GM23338 (cell line): ENCODE measurements at regions not wholly inside any gene's neighbourhood (a gene's known extent, or its start where the extent isn't known, plus 50 kb on each side); places are given as distances from the start of the nearest gene placed in this dataset.

Source experiments
- ATAC-seq: fragments of 200-7000 bp; cut with Tn5 transposase; 3 replicates; pipeline ENCODE4 v1.9.1; 2020
- DNase-seq: peaks from one replicate; pipeline ENCODE4 v3.0.0-alpha.2; 2015; ENCODE audit warnings: low spot score
- H2AFZ ChIP-seq: fragments of 200-600 bp; sonication (generic); 2 replicates; pipeline ENCODE4 v1.8.0; 2016; ENCODE audit warnings: antibody characterized with exemption, mild to moderate bottlenecking, moderate library complexity
- H3F3A ChIP-seq: fragments of 200-600 bp; sonication (generic); replicated peaks from 2 replicates; pipeline ENCODE4 v1.8.0; 2017; ENCODE audit warnings: antibody characterized with exemption, mixed run types, low read depth
- H3K27ac ChIP-seq: fragments of 200-600 bp; sonication (generic); 2 replicates; pipeline ENCODE4 v1.6.1; 2016; ENCODE audit warnings: low read depth
- H3K27me3 ChIP-seq: fragments of 200-600 bp; sonication (generic); 2 replicates; pipeline ENCODE4 v1.8.0; 2016; ENCODE audit warnings: mild to moderate bottlenecking, mixed run types, moderate library complexity; ENCODE audit not compliant: insufficient read depth
- H3K36me3 ChIP-seq: fragments of 200-600 bp; sonication (generic); 2 replicates; pipeline ENCODE4 v1.8.0; 2016; ENCODE audit warnings: mild to moderate bottlenecking; ENCODE audit not compliant: insufficient read depth
- H3K4me1 ChIP-seq: fragments of 200-600 bp; sonication (generic); 2 replicates; pipeline ENCODE4 v1.8.0; 2016; ENCODE audit warnings: mild to moderate bottlenecking, moderate library complexity; ENCODE audit not compliant: insufficient read depth
- H3K4me2 ChIP-seq: fragments of 200-600 bp; sonication (generic); 2 replicates; pipeline ENCODE4 v1.7.1; 2017; ENCODE audit warnings: mixed run types
- H3K4me3 ChIP-seq: fragments of 200-600 bp; sonication (generic); 2 replicates; pipeline ENCODE4 v1.6.1; 2016; ENCODE audit warnings: mixed run types
- H3K79me2 ChIP-seq: fragments of 200-600 bp; sonication (generic); replicated peaks from 2 replicates; pipeline ENCODE4 v1.8.0; 2017; ENCODE audit warnings: mild to moderate bottlenecking; ENCODE audit not compliant: insufficient read depth
- H3K9me2 ChIP-seq: fragments of 200-600 bp; sonication (generic); 2 replicates; pipeline ENCODE4 v1.8.0; 2017; ENCODE audit not compliant: insufficient read depth
- H4K20me1 ChIP-seq: fragments of 200-600 bp; sonication (generic); replicated peaks from 2 replicates; pipeline ENCODE4 v1.8.0; 2017; ENCODE audit warnings: mild to moderate bottlenecking; ENCODE audit not compliant: insufficient read depth
- H3K27ac Mint-ChIP-seq: 2 replicates; pipeline ENCODE4 v1.8.0; 2020; ENCODE audit warnings: inconsistent platforms, mild to moderate bottlenecking, moderate library complexity, mixed read lengths
- H3K27me3 Mint-ChIP-seq: 3 replicates; pipeline ENCODE4 v1.8.0; 2022; ENCODE audit warnings: low read depth, mild to moderate bottlenecking, moderate library complexity, mixed read lengths, inconsistent platforms; ENCODE audit not compliant: insufficient read depth, poor library complexity
- H3K36me3 Mint-ChIP-seq: 3 replicates; pipeline ENCODE4 v1.8.0; 2021; ENCODE audit warnings: low read depth, mild to moderate bottlenecking, inconsistent platforms, moderate library complexity, mixed read lengths
- H3K4me1 Mint-ChIP-seq: 3 replicates; pipeline ENCODE4 v1.8.0; 2020; ENCODE audit warnings: mild to moderate bottlenecking, inconsistent platforms, mixed read lengths
- H3K4me3 Mint-ChIP-seq: 3 replicates; pipeline ENCODE4 v1.8.0; 2021; ENCODE audit warnings: moderate library complexity, mild to moderate bottlenecking, inconsistent platforms, mixed read lengths
- H3K9me3 Mint-ChIP-seq: 3 replicates; pipeline ENCODE4 v1.8.0; 2020; ENCODE audit warnings: moderate library complexity, mild to moderate bottlenecking, inconsistent platforms, mixed read lengths
- CREB1 ChIP-seq: fragments of 250-450 bp; sonication (Bioruptor Pico); IDR thresholded peaks from 2 replicates; pipeline ENCODE4 v1.5.0; 2020; ENCODE audit warnings: low read depth, mild to moderate bottlenecking, moderate library complexity
- EZH2 ChIP-seq: fragments of 200-600 bp; sonication (generic); IDR thresholded peaks from one replicate; pipeline ENCODE4 v1.8.0; 2017; ENCODE audit warnings: antibody characterized with exemption, mild to moderate bottlenecking, low read depth; ENCODE audit not compliant: unreplicated experiment
- EZH2phosphoT487 ChIP-seq: fragments of 200-600 bp; sonication (generic); IDR thresholded peaks from one replicate; pipeline ENCODE4 v1.8.1; 2018; ENCODE audit warnings: antibody characterized with exemption; ENCODE audit not compliant: unreplicated experiment
- JUNB ChIP-seq: IDR thresholded peaks from one replicate; pipeline ENCODE4 v1.6.1; 2016; ENCODE audit warnings: antibody characterized with exemption; ENCODE audit not compliant: unreplicated experiment
- NANOG ChIP-seq: IDR thresholded peaks from 2 replicates; pipeline ENCODE4 v1.6.1; 2016; ENCODE audit warnings: antibody characterized with exemption, borderline replicate concordance
- POLR2AphosphoS5 ChIP-seq: IDR thresholded peaks from 2 replicates; pipeline ENCODE4 v1.6.1; 2016; ENCODE audit warnings: antibody characterized with exemption, low read depth
- STAT1 ChIP-seq: IDR thresholded peaks from one replicate; pipeline ENCODE4 v1.6.1; 2016; ENCODE audit warnings: antibody characterized with exemption; ENCODE audit not compliant: unreplicated experiment
- ZNF114 ChIP-seq: fragments of 250-450 bp; sonication (Bioruptor Pico); IDR thresholded peaks from 2 replicates; pipeline ENCODE4 v1.5.0; 2020; ENCODE audit warnings: mild to moderate bottlenecking, moderate library complexity
- ZNF331 ChIP-seq: fragments of 250-450 bp; sonication (Bioruptor Pico); IDR thresholded peaks from 2 replicates; pipeline ENCODE4 v1.5.0; 2020; ENCODE audit warnings: low read depth, mild to moderate bottlenecking, moderate library complexity
- TF ChIP-seq, protein P1 (sequence below): fragments of 250-450 bp; sonication (Bioruptor Pico); IDR thresholded peaks from 2 replicates; pipeline ENCODE4 v1.5.0; 2020; ENCODE audit warnings: mild to moderate bottlenecking, moderate library complexity
- TF ChIP-seq, protein P2 (sequence below): IDR thresholded peaks from 2 replicates; pipeline ENCODE4 v1.6.1; 2016; ENCODE audit warnings: antibody characterized with exemption
- TF ChIP-seq, protein P3 (sequence below): IDR thresholded peaks from one replicate; pipeline ENCODE4 v1.6.1; 2018; ENCODE audit warnings: antibody characterized with exemption; ENCODE audit not compliant: unreplicated experiment
- TF ChIP-seq, protein P4 (sequence below), 2 experiments: fragments of 200-600 bp in 1 of 2; sonication (generic) in 1 of 2; conservative IDR thresholded peaks; 2 replicates each; pipeline versions ENCODE4 v1.5.1 to v1.6.1; 2016 to 2017; ENCODE audit warnings: antibody characterized with exemption in 2 of 2, low read depth in 2 of 2, mild to moderate bottlenecking in 2 of 2, moderate library complexity in 1 of 2

DNA sequence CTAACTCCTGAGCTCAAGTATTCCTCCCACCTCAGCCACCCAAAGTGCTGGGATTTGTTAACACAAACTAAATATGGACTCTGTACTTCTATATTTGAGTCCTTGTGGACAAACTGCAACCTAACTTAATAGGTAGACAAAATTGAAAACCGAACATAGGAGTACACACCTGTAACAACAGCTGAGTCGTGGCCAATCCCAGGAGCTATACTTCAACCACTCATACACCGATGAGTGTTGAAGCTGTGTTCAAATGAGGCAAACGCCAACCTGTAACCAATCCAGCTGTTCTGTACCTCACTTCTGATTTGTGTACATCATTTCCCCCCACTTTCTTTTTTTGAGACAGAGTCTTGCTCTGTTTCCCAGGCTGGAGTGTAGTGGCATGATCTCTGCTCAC, 471.5 kb upstream of the C16orf82 start:
- no peak overlapping the region for H3K4me2 ChIP-seq
- no peaks in the 10 kb centered on the region; the same call in 1 of the 2 replicates for H3K36me3 ChIP-seq
- peaks cover 18% of the 10 kb centered on the region for H3K4me1 Mint-ChIP-seq
- H3K4me3 ChIP-seq: no peak overlapping the region
- H3K4me1 ChIP-seq: peaks cover 9% of the 10 kb centered on the region; the same call in 1 of the 2 replicates
- H2AFZ ChIP-seq: no peak overlapping the region
- H3K27me3 Mint-ChIP-seq: no peaks in the 10 kb centered on the region
- no peaks in the 10 kb centered on the region for H3K27me3 ChIP-seq
- H3K9me3 Mint-ChIP-seq: peaks cover 80% of the 10 kb centered on the region
- H3K4me3 Mint-ChIP-seq: no peak overlapping the region
- no peaks in the 10 kb centered on the region for H3K79me2 ChIP-seq
- no peak for TF ChIP-seq CREB1 (CRISPR knock-in tag)
- no peak for TF ChIP-seq EZH2phosphoT487
- TF ChIP-seq, protein P1, sequence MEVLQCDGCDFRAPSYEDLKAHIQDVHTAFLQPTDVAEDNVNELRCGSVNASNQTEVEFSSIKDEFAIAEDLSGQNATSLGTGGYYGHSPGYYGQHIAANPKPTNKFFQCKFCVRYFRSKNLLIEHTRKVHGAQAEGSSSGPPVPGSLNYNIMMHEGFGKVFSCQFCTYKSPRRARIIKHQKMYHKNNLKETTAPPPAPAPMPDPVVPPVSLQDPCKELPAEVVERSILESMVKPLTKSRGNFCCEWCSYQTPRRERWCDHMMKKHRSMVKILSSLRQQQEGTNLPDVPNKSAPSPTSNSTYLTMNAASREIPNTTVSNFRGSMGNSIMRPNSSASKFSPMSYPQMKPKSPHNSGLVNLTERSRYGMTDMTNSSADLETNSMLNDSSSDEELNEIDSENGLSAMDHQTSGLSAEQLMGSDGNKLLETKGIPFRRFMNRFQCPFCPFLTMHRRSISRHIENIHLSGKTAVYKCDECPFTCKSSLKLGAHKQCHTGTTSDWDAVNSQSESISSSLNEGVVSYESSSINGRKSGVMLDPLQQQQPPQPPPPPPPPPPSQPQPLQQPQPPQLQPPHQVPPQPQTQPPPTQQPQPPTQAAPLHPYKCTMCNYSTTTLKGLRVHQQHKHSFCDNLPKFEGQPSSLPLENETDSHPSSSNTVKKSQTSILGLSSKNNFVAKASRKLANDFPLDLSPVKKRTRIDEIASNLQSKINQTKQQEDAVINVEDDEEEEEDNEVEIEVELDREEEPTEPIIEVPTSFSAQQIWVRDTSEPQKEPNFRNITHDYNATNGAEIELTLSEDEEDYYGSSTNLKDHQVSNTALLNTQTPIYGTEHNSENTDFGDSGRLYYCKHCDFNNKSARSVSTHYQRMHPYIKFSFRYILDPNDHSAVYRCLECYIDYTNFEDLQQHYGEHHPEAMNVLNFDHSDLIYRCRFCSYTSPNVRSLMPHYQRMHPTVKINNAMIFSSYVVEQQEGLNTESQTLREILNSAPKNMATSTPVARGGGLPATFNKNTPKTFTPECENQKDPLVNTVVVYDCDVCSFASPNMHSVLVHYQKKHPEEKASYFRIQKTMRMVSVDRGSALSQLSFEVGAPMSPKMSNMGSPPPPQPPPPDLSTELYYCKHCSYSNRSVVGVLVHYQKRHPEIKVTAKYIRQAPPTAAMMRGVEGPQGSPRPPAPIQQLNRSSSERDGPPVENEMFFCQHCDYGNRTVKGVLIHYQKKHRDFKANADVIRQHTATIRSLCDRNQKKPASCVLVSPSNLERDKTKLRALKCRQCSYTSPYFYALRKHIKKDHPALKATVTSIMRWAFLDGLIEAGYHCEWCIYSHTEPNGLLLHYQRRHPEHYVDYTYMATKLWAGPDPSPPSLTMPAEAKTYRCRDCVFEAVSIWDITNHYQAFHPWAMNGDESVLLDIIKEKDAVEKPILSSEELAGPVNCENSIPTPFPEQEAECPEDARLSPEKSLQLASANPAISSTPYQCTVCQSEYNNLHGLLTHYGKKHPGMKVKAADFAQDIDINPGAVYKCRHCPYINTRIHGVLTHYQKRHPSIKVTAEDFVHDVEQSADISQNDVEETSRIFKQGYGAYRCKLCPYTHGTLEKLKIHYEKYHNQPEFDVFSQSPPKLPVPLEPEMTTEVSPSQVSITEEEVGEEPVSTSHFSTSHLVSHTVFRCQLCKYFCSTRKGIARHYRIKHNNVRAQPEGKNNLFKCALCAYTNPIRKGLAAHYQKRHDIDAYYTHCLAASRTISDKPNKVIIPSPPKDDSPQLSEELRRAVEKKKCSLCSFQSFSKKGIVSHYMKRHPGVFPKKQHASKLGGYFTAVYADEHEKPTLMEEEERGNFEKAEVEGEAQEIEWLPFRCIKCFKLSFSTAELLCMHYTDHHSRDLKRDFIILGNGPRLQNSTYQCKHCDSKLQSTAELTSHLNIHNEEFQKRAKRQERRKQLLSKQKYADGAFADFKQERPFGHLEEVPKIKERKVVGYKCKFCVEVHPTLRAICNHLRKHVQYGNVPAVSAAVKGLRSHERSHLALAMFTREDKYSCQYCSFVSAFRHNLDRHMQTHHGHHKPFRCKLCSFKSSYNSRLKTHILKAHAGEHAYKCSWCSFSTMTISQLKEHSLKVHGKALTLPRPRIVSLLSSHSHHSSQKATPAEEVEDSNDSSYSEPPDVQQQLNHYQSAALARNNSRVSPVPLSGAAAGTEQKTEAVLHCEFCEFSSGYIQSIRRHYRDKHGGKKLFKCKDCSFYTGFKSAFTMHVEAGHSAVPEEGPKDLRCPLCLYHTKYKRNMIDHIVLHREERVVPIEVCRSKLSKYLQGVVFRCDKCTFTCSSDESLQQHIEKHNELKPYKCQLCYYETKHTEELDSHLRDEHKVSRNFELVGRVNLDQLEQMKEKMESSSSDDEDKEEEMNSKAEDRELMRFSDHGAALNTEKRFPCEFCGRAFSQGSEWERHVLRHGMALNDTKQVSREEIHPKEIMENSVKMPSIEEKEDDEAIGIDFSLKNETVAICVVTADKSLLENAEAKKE (CRISPR knock-in tag): no peak
- no peak for TF ChIP-seq ZNF114
- no peak for TF ChIP-seq ZNF331 (CRISPR knock-in tag)
- no peak for TF ChIP-seq NANOG
- TF ChIP-seq, protein P2, sequence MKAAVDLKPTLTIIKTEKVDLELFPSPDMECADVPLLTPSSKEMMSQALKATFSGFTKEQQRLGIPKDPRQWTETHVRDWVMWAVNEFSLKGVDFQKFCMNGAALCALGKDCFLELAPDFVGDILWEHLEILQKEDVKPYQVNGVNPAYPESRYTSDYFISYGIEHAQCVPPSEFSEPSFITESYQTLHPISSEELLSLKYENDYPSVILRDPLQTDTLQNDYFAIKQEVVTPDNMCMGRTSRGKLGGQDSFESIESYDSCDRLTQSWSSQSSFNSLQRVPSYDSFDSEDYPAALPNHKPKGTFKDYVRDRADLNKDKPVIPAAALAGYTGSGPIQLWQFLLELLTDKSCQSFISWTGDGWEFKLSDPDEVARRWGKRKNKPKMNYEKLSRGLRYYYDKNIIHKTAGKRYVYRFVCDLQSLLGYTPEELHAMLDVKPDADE: no peak
- TF ChIP-seq STAT1: no peak
- TF ChIP-seq EZH2: no peak
- TF ChIP-seq, protein P3, sequence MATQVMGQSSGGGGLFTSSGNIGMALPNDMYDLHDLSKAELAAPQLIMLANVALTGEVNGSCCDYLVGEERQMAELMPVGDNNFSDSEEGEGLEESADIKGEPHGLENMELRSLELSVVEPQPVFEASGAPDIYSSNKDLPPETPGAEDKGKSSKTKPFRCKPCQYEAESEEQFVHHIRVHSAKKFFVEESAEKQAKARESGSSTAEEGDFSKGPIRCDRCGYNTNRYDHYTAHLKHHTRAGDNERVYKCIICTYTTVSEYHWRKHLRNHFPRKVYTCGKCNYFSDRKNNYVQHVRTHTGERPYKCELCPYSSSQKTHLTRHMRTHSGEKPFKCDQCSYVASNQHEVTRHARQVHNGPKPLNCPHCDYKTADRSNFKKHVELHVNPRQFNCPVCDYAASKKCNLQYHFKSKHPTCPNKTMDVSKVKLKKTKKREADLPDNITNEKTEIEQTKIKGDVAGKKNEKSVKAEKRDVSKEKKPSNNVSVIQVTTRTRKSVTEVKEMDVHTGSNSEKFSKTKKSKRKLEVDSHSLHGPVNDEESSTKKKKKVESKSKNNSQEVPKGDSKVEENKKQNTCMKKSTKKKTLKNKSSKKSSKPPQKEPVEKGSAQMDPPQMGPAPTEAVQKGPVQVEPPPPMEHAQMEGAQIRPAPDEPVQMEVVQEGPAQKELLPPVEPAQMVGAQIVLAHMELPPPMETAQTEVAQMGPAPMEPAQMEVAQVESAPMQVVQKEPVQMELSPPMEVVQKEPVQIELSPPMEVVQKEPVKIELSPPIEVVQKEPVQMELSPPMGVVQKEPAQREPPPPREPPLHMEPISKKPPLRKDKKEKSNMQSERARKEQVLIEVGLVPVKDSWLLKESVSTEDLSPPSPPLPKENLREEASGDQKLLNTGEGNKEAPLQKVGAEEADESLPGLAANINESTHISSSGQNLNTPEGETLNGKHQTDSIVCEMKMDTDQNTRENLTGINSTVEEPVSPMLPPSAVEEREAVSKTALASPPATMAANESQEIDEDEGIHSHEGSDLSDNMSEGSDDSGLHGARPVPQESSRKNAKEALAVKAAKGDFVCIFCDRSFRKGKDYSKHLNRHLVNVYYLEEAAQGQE: no peak
- TF ChIP-seq POLR2AphosphoS5: no peak
- no peak for TF ChIP-seq JUNB
- TF ChIP-seq, protein P4, sequence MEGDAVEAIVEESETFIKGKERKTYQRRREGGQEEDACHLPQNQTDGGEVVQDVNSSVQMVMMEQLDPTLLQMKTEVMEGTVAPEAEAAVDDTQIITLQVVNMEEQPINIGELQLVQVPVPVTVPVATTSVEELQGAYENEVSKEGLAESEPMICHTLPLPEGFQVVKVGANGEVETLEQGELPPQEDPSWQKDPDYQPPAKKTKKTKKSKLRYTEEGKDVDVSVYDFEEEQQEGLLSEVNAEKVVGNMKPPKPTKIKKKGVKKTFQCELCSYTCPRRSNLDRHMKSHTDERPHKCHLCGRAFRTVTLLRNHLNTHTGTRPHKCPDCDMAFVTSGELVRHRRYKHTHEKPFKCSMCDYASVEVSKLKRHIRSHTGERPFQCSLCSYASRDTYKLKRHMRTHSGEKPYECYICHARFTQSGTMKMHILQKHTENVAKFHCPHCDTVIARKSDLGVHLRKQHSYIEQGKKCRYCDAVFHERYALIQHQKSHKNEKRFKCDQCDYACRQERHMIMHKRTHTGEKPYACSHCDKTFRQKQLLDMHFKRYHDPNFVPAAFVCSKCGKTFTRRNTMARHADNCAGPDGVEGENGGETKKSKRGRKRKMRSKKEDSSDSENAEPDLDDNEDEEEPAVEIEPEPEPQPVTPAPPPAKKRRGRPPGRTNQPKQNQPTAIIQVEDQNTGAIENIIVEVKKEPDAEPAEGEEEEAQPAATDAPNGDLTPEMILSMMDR (conservative IDR thresholded peaks at IDR 0.05; ENCODE audit: low read depth in 2 of 2): no peak
- no peak overlapping the region for H3K27ac ChIP-seq
- DNase-seq (no peak), ATAC-seq (no peak)
- H3K27ac Mint-ChIP-seq: no peak overlapping the region
- no peaks in the 10 kb centered on the region for H3F3A ChIP-seq
- H3K36me3 Mint-ChIP-seq: peaks cover 8% of the 10 kb centered on the region; the same call in 2 of the 3 replicates
- H3K9me2 ChIP-seq: peaks cover 8% of the 10 kb centered on the region
- no peaks in the 10 kb centered on the region for H4K20me1 ChIP-seq
